ENCODE measurements at regions not wholly inside any gene's neighbourhood (a gene's known extent, or its start where the extent isn't known, plus 50 kb on each side); places are given as distances from the start of the nearest gene placed in this dataset.

DNA sequence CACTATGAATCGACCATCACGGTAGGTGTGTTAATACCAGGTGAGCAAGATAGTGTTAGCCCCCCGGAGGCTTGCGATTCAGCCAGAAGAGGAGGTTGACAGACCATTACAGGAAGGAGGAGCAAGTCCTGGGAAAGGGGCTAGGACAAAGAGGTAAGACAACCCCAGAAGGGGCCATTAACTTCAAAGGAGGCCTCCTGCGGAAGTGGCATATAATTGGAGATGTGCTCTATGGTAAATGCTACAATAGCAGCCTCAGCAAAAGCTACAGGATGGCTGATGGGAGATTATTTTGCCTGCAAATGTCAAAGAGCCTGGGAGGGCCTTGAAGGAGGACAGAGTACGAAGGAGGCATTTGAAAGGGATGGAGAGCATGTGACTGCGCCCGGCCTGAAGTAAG is 108.6 kb upstream of the CITED2 start:
- no peak for DNase-seq

DNA sequence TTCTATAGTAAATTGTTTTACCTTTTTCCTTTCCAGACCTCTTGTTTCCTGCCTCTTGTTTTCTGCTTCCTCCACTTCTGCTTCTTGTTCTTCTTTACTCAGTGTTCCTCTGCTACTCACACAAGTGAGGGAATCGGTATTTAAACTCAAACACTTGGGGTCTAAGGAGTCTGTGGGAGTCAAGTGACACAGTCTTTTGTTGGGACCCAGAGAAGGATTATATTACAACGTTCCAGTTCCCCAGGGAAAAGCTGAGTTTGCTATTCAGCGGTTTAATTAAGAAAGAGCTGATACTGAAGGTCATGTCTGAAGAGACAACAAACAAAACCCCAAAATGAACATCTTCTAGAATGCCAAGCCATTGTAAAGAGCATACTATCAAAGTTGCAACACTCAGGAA is 107.8 kb upstream of the CITED2 start:
- DNase-seq = peak; percentile 36

DNA sequence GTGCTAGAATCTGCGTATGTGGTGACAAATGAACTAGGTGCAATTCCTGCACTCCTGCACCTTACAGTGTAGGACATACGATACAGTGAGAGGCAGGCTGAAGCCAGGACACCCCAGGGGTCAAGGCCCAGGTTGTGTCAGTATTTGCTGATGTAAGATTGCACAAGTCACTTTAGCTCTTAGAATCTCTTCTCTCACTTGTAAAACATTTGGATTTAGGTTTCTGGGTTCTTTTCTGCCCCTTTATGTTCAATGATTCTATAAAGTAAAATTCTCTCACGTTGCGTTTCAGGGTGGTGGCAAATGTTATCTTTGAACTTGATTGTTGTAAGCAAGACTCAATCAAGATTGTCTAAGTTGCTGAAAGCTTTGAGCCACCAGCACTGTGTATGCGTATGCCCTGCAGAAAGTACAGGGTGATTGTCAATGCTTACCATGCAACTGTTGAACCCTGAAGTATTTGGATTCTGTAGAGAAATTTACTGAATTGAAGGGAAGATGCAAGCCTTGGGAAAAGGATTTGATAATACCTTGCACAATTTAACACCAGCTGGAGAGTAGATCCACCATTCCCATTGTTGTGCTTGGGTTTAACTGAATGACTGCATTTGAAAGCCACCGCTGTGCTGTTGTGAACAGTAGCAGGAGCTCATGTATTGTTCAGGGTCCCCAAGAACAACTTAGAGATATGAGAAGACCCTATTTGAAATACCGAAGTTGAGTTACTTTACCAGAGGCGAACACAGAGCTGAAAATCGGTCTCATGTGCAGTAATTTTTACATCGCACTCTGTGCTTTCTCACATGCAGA is 106.1 kb upstream of the CITED2 start:
- no peak for DNase-seq

DNA sequence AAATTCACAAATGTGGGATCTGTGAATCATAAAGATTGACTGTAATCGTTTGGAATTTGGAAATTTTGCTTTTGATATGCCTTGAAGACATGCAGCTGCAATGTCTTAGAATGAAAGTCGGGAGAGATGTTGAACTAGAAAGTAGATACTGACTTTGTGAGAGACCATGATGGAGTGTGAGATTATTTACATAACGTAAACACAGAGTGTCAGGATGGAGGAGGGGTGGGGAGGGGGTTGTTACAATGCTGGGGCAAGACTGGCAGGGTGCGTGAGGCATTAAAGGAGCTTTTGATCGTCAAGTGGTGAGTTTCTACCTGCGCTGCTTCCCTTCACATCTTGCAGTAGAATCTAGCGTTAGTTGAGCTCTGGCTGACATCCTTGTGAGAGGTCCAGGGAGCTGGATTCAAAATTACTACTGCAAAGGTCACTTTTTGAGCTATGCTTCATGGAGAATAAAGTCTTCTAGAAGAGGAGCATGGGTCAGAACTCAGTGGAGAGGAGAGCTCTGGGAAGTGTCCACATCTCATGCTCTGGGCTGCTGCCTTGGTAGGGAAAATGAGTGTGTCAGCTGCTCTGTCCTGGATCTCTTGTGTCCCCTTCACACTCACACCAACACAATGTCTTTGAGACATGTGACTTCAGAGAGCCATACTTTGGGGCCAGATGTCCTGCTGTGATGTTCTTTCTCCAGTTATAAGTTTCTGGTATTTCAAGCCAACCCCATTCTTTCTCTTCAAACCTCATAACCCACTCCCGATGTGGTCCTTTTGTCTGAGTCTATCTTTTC is 105.2 kb upstream of the CITED2 start:
- no peak for DNase-seq

DNA sequence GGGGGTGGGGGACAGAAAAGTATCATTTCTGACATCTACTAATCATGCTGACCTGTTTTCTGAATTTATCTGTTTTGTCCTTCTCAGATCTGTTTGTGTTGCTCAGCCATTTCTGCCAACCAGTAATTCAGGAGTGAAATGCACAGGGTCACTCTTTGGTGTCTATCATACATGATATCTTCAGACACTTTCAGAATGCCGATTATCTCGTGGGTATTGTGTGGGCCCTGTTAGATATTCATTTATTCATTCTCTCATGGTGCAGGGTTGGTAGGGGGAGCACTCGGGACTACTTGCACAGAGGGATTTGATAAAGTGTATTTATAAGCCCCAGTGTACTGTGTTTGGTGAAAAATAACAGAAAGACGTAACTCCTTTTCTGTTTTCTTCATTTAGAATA is 101.2 kb upstream of the CITED2 start:
- no peak for DNase-seq

DNA sequence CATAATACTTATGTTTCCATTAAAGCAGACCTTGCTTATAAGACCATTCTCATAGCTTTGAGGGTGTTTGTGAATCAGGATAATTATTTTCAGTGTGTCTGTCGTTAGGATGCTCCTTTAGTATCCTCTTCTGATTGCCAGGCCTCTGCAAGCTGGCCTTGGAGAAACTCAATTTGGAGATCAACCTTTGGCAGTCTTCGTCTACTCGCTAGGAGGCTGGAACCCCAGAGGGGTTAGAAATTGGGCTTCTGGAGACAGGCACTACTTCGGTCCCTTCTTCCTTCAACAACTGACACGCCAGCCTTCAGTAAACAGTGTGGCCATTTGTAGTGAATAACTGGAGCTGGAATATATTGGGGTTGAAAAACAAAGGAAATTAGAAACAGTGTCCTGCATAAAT is 100.8 kb upstream of the CITED2 start:
- DNase-seq = no peak

DNA sequence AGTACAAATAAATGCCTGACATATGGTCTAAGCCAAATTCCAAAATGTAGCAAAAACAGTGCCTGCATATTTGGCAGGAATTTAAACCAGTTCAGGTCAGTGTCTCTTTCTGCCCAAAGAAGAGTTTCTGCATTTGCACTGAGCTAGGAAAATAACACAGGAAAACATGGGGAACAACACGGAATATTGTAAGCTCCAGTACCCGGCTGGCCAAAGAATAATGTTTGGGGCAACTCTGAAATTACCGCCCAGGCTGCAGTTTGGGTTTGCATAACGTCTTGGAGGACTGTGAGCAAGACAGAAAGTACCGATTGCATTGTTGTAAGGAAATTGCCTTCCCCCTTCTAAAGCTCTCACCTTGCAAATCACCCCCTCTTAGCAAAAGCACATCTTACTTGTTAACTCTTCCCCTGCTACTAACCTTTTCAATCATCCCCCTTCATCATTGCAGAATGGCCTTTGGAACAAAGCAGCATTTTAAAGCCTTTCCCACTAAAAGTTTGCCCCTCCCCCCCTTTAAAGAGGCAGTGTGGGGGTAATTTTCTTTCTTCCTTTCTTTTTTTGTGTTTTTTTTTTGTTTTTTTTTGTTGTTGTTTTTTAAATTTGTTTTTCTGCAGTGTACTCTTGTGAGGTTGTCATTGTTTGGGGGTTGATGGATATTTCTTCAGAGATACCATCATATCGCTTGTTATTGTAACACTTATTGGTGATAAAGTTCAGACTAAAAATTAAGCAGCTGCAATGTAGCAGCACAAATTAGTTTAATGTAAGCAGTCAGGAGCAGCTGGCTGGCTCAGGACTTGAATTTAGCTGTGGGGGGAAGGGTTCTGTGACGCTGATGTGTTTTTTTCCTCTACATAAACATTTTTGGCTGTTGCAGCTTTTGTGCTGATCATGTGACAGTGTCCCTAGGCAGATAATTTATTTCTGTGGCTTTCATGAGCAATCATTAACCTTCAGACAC is 100.0 kb upstream of the CITED2 start:
- no peak for DNase-seq

DNA sequence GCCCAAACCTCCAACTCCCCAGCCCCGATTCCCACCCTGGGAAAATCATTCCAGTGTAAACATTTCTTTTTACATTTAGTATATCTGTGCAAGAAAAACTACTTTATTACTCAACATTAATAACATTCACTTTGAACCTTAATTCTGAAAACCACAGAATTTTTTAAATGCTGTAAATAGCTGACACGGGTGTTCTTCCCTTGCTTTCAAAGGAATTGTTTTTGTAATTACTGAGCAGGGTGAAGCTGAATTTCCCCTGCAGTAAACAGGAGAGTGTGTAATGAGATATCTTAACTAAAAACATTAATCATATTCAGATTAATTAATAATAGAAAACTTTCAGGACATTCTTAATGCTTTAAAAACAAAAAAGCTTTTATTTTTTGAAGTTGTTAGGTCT is 99.3 kb upstream of the CITED2 start:
- no peak for DNase-seq

DNA sequence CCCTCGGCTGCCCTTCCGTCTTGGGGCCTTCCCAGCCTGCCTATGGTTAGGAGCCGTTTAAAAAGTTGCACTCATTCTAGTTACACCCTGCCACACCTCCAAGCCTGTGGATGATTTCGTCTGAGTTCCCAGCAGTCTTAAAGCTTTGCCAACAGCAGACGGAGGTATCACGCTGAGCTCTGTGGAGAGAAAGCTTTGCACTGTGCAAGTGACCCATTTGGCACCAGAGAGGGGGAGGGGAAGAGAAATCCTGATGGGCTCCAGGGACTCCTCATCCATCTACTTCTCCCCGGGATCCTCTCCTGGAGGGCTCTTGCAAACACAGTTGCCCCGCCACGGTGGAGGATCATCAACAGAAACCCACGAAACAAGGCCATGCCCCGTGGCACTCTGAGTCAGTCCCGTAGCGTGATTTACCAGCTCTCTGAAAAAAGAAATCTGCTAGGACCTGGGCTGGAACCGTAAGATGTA is 98.8 kb upstream of the CITED2 start:
- DNase-seq = no peak

DNA sequence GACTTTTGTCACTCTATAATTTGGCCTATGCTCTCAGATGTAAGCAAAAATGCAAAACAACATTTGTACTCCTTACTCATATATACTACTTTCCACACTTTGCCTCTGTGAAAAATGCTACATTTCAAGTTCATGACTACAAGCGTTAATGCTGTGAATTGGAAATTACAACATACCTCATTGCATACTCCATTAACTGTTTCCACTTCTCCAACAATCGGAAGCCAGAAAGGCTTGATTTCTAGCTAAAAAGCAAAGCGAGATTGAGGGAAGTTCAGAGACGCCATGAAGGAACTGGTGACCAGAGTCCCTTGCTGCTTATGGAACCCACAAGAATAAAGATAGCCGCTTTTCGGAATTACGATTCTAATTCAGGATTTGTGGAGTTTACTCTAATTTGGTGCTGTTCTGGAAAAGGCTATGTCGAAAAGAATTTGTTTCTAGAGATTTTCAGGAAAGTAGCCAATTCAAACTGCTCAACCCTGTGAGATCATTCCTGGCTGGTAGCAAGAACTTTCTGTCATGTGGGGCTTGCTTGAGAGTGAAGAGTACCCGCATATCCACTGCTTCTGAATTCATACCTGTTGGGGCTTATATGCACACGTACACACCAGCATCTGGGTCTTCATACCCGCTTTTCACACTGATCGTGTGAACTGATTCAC is 98.0 kb upstream of the CITED2 start:
- no peak for DNase-seq

DNA sequence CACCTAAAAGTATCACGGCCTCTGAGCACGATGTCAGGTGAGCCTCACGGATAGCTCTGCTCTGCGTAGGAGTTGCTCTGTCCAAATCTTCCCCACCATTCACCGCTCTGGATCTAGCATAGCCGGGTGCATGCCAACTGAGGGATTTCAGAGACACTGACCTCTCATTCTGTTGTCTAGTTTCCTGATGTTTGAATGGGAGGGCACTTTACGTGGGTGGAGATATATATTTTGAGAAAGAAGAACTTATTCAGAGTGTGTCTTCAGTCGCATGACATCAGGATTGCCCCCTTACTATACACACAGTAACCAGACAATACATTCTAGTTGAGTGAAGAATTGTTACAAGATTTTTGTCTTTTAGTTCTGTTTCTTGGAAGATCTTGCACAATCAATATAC is 96.5 kb upstream of the CITED2 start:
- no peak for DNase-seq

DNA sequence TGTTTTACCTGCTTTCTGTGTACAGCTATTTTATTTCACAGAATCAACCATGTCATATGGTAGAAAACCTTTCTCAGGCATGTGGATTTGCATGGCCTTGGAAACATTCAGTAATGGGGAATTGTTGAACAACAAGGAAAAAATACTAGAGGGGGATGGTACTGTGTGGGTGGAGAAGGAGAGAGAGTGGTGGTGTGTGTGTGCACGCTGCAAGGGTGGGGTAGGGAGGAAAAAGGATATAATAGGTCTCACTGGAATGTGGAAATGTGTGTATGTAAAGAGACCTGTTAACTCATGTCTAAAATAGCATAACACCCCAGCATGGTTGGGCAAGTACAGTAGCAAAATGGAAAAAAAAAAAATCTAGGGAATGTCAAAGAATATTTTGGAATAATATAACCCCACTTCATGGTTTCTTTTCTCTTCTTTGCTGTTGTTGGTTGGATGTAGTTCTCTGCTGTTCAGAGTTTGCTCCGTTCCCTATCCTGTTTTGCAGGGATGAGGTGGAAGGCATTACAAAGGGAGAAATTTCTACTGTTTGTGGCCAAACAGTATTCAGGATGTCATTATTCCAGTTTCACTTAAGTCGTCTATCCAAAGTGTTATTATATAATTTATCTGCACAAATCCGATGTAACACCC is 93.9 kb upstream of the CITED2 start:
- DNase-seq = no peak

DNA sequence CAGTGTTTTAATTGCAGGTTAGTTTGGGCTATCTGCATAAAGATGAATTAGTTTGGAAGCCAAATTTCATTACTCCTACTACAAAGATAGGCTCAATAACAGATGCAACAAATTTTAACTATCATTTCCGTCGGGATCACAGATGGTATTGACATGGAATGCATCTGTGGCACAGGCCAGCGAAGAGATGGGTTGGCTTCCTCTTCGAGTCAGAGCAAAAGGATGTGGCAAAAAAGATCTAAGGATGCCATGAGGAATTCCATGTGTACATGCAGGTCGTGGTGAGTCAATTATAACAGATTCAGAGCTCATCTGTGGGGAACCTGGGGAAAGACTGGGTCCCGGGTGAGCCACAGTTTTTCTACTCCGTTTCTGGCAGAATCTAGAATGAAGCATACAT is 83.0 kb upstream of the CITED2 start:
- DNase-seq = no peak

DNA sequence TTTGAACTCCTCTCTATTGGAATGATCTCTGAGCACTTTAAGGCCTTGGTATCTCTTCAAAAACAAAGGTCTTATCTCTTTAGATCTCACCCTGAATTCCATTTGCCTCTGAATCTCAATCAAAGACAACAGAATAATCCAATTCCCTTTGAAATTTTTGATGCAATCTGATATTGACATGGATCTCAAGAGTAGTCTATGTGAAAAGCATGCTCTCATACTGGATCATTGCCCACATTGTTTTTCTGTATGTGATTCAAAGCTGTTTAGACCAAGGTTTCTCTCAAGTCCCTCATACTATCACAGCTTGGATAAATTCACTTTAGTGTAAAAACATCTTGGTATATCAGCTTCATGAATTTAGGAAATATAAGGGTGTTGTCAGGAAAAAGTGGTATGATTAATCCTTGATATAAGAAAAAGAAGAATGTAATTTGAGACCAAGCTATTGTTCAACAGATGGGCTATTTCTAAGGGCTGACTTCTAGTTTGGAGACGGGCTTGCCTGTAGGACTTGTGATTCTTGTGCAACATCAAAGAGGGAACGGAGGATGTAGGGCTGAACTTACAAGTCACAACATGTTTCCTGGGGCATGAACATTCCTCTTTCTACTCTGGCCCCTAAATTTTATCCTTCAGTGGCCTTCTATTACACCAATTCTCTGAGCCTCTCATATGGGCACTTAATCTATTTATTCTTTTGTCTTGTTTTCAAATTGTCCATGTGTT is 77.9 kb upstream of the CITED2 start:
- DNase-seq = no peak

DNA sequence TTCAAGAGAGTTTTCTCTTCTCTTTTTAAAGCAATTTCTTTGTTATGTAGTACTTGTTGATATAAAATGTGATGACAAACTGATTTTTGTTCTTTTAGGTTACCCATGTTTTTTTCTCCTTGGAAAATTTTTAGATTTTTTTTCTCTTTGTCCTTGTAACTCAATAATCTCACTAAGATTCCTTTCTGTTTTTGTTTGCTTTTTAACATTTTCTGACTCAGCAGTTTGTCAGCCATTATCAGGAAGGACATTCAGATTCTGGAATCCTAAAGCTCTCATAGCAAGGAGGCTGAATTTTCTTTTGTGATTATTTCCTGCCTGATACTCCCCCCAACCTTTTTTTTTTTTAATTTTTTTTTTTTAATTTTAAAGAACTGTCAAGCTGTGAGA is 75.2 kb upstream of the CITED2 start:
- DNase-seq = no peak

DNA sequence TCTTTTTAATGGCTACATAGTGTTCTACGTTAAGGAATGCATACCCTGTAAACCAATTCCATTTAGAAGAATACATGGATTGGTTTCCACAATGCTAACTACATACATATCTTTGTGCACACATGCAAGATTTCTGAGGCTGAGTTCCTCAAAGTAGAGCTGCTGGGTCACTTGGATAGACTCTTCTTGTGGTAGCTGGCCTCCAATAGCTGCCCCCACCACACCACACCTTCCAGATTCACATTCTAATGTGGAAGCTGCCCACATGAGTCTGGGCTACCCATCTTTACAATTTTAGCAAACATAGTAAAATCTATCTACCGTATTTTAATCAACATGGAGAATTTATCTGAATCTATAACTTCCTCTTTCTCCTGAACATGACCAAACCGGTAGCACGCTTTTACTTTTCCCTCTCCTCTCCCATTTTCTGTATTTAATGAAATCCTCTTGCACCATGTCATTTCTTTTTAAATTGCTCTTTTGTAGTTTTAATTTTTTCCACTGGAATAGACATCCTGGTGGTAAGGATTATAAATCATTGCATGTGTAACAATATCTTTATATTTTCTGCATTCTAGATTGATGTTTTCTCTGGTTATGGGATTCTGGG is 74.7 kb upstream of the CITED2 start:
- no peak for DNase-seq

DNA sequence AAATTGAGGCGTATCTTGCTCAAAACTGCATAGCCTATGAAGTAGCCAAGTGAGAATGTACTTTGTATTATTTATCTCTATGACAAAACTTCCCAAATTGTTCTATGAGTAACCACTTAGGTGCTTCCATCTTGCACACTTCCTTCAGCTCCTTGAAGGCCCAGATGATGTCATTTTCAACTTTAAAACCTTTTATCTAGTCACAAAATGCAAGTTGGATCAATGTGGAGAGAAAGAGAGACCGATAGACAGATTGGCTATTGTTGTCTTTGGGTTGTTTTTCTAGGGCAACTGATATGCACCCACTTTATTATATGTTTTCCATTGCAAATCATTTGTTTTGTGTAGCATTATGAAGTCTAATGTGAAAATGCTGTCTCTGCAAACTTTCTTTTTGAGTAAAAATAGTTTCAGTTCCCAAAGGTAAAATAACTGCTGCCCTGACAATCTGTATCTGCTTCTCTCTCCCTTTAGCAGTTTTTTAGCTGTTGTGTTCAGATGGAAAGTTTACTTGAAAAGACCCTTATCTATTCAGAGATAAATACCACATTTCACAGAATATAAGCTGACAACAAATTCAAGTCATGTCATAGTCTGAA is 73.7 kb upstream of the CITED2 start:
- DNase-seq = no peak

DNA sequence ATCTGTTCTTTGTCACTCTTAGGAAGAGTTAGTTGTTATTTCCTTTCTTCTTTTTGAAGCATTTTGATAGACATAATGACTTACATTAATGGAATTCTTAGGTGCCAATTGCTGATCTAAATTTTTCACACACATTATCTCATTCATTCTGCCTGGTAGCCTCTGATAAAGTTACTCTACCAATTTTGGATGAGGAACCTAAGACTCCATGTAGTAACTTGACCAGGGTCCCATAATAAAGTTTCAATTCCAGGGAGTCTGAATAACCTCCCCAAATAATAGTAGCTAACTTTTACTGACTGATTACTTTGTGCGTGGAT is 73.2 kb upstream of the CITED2 start:
- no peak for DNase-seq

DNA sequence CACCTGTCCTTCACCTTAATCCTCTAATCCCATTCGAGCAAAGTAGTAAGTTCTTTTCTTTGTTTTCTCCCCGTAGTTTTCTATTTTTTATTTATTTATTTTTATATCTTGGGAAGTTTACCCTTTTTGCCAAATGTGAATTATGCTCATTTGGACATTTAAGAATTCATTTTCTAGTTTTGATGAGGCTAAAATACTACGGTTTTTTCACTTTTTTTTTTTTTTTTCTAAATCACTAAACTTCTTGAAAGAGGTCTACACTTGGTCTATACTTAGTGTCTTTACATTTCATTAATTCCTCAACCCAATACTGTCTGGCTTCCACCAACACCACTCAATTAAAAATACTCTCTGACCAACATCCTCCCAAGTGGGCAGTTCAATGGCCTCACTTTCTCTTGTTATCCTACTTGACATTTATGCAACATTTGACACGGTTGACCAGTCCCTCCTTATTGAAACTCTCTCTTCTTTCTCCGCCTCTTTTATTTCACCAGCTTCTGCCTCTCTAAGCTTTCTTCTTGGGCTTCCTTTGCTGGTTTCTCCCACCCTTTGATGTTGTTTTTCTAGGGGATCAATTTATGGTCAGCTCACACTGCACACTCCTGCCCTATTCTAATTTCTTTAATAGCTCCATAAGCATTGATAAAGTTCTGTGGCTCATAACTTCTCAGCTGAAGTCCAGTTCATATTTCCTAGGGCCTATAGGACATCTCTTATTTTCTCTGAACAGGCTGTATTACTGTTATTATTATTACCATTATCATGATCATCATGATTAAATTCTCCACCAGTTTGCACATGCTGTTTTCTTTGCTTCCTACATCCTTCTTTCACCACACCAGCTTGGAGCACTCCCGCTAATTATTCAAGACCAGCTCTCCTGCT is 72.6 kb upstream of the CITED2 start:
- no peak for DNase-seq
